Left ventricle myocardium inferior (tissue), 1 donor: ENCODE measurements at regions not wholly inside any gene's neighbourhood (a gene's known extent, or its start where the extent isn't known, plus 50 kb on each side); places are given as distances from the start of the nearest gene placed in this dataset.

ENCODE experiments used
- DNase-seq: peaks from one replicate; pipeline ENCODE4 v3.0.0-alpha.2; 2020
- H3K27ac ChIP-seq: fragments of 200-600 bp; replicated peaks from 2 replicates; pipeline ENCODE4 v1.8.0; 2021
- H3K27me3 ChIP-seq: fragments of 200-600 bp; 2 replicates; pipeline ENCODE4 v1.8.0; 2021; ENCODE audit warnings: low read depth
- H3K36me3 ChIP-seq: fragments of 200-600 bp; 2 replicates; pipeline ENCODE4 v1.8.0; 2021
- H3K4me1 ChIP-seq: fragments of 200-600 bp; 2 replicates; pipeline ENCODE4 v1.8.0; 2021
- H3K4me3 ChIP-seq: fragments of 200-600 bp; 2 replicates; pipeline ENCODE4 v1.8.0; 2021; ENCODE audit warnings: mild to moderate bottlenecking, moderate library complexity
- H3K9me3 ChIP-seq: fragments of 200-600 bp; replicated peaks from 2 replicates; pipeline ENCODE4 v1.8.0; 2021
- CTCF ChIP-seq: fragments of 200-600 bp; IDR thresholded peaks from 2 replicates; pipeline ENCODE4 v1.8.0; 2021; ENCODE audit warnings: antibody characterized with exemption, mild to moderate bottlenecking, borderline replicate concordance
- intact Hi-C: fragments of 100-400 bp; cut with micrococcal nuclease; formaldehyde crosslinking; loops from one replicate; pipeline ENCODE4 v1.11.0; 2022
- donor health status: DM: no; HTN: yes; CAD: no; lungs with severe emphysema.

- intact Hi-C loops, result no loop called here
- no peak overlapping the region for H3K27ac ChIP-seq
- no peaks in the 10 kb centered on the region for H3K4me1 ChIP-seq
- no peak overlapping the region for H3K4me3 ChIP-seq
- H3K36me3 ChIP-seq, result no peaks in the 10 kb centered on the region
- DNase-seq, result no peak
- TF ChIP-seq CTCF, result no peak
- no peaks in the 10 kb centered on the region for H3K27me3 ChIP-seq
- no peaks in the 10 kb centered on the region for H3K9me3 ChIP-seq
Measured at GRCh38 chr3:59107856-59108815, 58.3 kb upstream of the CFAP20DC start.

GRCh38 chr3:59106085-59106648 lies 56.3 kb upstream of the CFAP20DC start:
- intact Hi-C loops, result no loop called here
- H3K27me3 ChIP-seq, result peaks cover 2% of the 10 kb centered on the region
- TF ChIP-seq CTCF, result no peak
- H3K4me1 ChIP-seq, result no peaks in the 10 kb centered on the region
- no peak for DNase-seq
- H3K4me3 ChIP-seq, result no peak overlapping the region
- no peak overlapping the region for H3K27ac ChIP-seq
- H3K9me3 ChIP-seq, result no peaks in the 10 kb centered on the region
- H3K36me3 ChIP-seq, result no peaks in the 10 kb centered on the region

GRCh38 chr3:59103552-59103951 lies 53.7 kb upstream of the CFAP20DC start:
- DNase-seq, result no peak
- Histone ChIP-seq H3K4me3 (no peak overlapping the region), H3K27ac (no peak overlapping the region), H3K36me3 (no peaks in the 10 kb centered on the region), H3K4me1 (no peaks in the 10 kb centered on the region), H3K27me3 (peaks cover 19% of the 10 kb centered on the region), H3K9me3 (peaks cover 6% of the 10 kb centered on the region)
- intact Hi-C loops, result no loop called here
- no peak for TF ChIP-seq CTCF

- intact Hi-C loops, result no loop called here
- peaks cover 19% of the 10 kb centered on the region for H3K27me3 ChIP-seq
- no peak for DNase-seq
- TF ChIP-seq CTCF, result no peak
- H3K36me3 ChIP-seq, result no peaks in the 10 kb centered on the region
- H3K4me3 ChIP-seq, result no peak overlapping the region
- peaks cover 24% of the 10 kb centered on the region for H3K9me3 ChIP-seq
- H3K4me1 ChIP-seq, result no peaks in the 10 kb centered on the region
- no peak overlapping the region for H3K27ac ChIP-seq
Measured at GRCh38 chr3:59101231-59101736, 51.5 kb upstream of the CFAP20DC start.
